GM10248 (cell line): ENCODE measurements at regions not wholly inside any gene's neighbourhood (a gene's known extent, or its start where the extent isn't known, plus 50 kb on each side); places are given as distances from the start of the nearest gene placed in this dataset.

Experiments used
- CTCF ChIA-PET: fragments of 300-600 bp; sonication (Branson Sonifier 250); formaldehyde crosslinking; extraction: SDS; loops from one replicate; lab custom pipeline; 2021; ENCODE audit warnings: antibody characterized with exemption; lab: Yijun Ruan, JAX
- POLR2A ChIA-PET: fragments of 350-650 bp; sonication (Branson Sonifier 250); formaldehyde crosslinking; extraction: SDS; loops from one replicate; lab custom pipeline; 2020; ENCODE audit warnings: antibody characterized with exemption; lab: Yijun Ruan, JAX
- DNase-seq: peaks from one replicate; pipeline ENCODE4 v3.0.0; 2012; ENCODE audit errors: extremely low spot score
- TF ChIP-seq, protein P1 (sequence below): IDR thresholded peaks from 2 replicates; pipeline ENCODE4 v1.5.1; 2012; ENCODE audit warnings: mild to moderate bottlenecking, low read depth; ENCODE audit errors: extremely low read depth, missing control alignments, control extremely low read depth

DNA sequence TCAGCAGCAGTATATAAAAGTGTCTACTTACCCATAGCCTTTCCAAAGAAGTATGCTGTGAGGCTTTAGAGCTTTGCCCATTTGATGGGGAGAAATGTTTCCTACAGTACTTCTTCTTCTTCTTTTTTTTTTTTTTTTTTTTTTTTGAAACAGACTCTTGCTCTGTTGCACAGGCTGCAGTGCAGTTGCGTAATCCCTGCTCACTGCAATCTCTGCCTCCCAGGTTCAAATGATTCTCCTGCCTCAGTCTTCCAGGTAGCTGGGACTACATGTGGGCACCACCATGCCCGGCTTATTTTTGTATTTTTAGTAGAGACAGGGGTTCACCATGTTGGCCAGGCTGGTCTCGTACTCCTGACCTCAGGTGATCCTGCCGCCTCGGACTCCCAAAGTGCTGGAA lies 101.7 kb upstream of the TMEM26 start:
- no peak for DNase-seq
- TF ChIP-seq, protein P1, sequence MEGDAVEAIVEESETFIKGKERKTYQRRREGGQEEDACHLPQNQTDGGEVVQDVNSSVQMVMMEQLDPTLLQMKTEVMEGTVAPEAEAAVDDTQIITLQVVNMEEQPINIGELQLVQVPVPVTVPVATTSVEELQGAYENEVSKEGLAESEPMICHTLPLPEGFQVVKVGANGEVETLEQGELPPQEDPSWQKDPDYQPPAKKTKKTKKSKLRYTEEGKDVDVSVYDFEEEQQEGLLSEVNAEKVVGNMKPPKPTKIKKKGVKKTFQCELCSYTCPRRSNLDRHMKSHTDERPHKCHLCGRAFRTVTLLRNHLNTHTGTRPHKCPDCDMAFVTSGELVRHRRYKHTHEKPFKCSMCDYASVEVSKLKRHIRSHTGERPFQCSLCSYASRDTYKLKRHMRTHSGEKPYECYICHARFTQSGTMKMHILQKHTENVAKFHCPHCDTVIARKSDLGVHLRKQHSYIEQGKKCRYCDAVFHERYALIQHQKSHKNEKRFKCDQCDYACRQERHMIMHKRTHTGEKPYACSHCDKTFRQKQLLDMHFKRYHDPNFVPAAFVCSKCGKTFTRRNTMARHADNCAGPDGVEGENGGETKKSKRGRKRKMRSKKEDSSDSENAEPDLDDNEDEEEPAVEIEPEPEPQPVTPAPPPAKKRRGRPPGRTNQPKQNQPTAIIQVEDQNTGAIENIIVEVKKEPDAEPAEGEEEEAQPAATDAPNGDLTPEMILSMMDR = no peak
- POLR2A ChIA-PET = no interaction called here
- CTCF ChIA-PET = no interaction called here

GRCh38 chr10:61549861-61550260 lies 96.7 kb upstream of the TMEM26 start:
- DNase-seq = no peak
- CTCF ChIA-PET = no interaction called here
- TF ChIP-seq, protein P1 = no peak
- POLR2A ChIA-PET = no interaction called here

DNA sequence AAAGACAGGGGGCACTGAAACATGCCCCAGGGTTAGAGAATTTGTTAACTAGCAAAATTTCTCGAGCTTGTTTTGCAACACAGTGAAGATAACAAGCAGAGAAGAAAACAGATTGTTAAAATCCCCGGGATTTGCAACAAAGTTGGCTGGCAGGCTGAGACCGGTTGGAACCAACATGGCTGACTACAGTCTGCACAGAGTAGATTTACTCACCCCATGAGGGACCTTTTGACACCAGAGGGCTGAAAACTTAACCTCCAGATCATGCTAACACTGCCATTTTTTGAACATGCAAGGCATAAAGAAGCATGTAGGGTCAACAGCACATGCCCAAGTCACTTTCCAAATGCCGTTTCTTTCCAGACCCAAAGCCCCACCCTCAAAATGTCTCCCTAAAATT lies 95.2 kb upstream of the TMEM26 start:
- POLR2A ChIA-PET = no interaction called here
- TF ChIP-seq, protein P1 = no peak
- CTCF ChIA-PET = no interaction called here
- DNase-seq = no peak

DNA sequence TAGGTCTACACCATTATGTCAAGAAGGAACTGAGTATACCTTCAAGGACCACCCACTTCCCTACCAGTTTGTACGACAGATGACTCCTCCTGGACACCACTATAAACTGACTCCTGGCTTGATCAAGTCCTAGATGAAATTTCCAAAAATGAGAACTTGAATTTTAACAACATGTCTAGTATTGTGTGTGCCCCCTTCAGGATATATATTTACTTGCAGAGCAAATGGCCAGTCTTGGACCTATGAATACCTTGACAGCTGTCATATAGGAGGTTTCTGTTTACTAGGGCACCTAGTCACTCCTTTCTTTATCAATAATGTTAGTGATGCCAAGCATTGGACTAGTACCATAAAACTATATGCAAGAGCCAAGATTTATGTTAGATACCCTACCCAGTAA lies 94.1 kb upstream of the TMEM26 start:
- ChIA-PET CTCF (no interaction called here), POLR2A (no interaction called here)
- DNase-seq = no peak
- TF ChIP-seq, protein P1 = no peak

DNA sequence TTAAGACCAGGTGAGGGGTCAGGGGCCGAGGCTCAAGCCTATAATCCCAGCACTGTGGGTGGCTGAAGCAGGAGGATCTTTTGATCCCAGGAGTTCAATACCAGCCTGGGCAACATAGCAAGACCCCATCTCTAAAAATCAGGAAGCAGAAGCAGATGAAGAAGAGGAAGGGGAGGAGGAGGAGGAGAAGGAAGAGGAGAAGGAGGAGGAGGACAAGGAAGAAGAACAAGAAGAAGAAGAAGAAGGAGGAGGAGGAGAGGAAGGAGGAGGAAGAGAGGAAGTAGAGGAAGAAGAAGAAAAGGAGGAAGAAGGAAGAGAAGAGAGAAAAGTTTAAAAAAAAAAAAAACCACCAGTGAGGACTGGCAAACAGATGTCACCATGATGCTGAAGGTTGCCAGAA lies 92.0 kb upstream of the TMEM26 start:
- no peak for DNase-seq
- ChIA-PET POLR2A (no interaction called here), CTCF (no interaction called here)
- TF ChIP-seq, protein P1 = no peak

DNA sequence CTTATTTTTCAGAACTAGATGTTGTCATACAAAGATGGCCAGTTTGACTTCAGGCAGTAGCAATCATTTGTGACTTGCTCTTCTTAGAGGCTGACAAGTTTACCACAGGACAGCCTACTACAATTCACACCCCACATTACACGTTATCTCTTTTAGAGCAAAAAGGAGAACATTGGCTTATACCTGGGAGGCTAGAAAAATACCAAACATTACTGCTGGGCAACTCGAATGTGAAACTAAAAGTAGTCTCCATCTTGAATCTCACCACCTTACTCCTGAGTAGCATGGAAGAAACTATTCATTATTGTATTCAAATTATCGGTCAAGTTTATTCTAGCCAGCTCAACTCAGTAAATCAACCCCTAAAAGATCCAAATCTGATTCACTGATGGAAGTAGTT lies 90.7 kb upstream of the TMEM26 start:
- no peak for DNase-seq
- ChIA-PET POLR2A (no interaction called here), CTCF (no interaction called here)
- TF ChIP-seq, protein P1 = no peak

GRCh38 chr10:61542596-61542995 lies 89.4 kb upstream of the TMEM26 start:
- ChIA-PET CTCF (no interaction called here), POLR2A (no interaction called here)
- no peak for DNase-seq
- TF ChIP-seq, protein P1 = no peak
